ENCODE measurements at regions not wholly inside any gene's neighbourhood (a gene's known extent, or its start where the extent isn't known, plus 50 kb on each side); places are given as distances from the start of the nearest gene placed in this dataset.
"Not testable (repeated sequence)": the region's sequence is repeated elsewhere in the genome, so short reads cannot be mapped to it uniquely, and the experiment has no call there.

DNA sequence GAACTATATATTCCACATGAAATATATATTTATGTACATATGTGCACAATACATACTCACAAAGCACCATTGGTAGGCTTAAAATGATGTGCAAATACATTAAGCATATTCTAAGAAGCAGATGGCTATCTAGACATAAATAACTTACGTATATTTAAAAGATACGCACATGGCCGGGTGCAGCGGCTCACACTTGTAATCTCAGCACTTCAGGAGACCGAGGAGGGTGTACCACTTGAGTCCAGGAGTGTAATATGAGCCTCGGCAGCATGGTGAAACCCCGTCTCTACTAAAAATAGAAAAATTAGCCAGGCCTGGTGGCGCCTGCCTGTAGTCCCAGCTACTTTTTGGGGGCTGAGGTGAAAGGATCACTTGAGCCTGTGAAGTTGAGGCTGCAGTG is 189.9 kb downstream of the ANKRD36 start:
- not testable (repeated sequence) for DNase-seq

GRCh38 chr2:97301771-97302170 is 188.8 kb downstream of the ANKRD36 start:
- not testable (repeated sequence) for DNase-seq

Measured in eye (tissue), 1 donor.